ENCODE measurements at regions not wholly inside any gene's neighbourhood (a gene's known extent, or its start where the extent isn't known, plus 50 kb on each side); places are given as distances from the start of the nearest gene placed in this dataset.

GRCh38 chr10:109619914-109620313 is 303.4 kb downstream of the XPNPEP1 start:
- TF ChIP-seq POLR2A (IDR thresholded peaks at IDR 0.05; ENCODE audit: low read depth, low read length) (no peak), CTCF (conservative IDR thresholded peaks at IDR 0.05; ENCODE audit: low read depth, low read length) (no peak), ELK1 (IDR thresholded peaks at IDR 0.05; ENCODE audit: borderline replicate concordance, low read depth, low read length) (no peak), MAFK (IDR thresholded peaks at IDR 0.05; ENCODE audit: low read depth, low read length) (no peak), USF2 (IDR thresholded peaks at IDR 0.05; ENCODE audit: low read depth, low read length) (no peak), RFX5 (IDR thresholded peaks at IDR 0.05; ENCODE audit: low read depth, low read length) (no peak), CEBPB (IDR thresholded peaks at IDR 0.05; ENCODE audit: low read depth, low read length) (no peak), FOS (IDR thresholded peaks at IDR 0.05; ENCODE audit: low read depth, low read length) (no peak), SMC3 (IDR thresholded peaks at IDR 0.05; ENCODE audit: low read depth, low read length) (no peak), RAD21 (IDR thresholded peaks at IDR 0.05; ENCODE audit: low read length) (no peak), BHLHE40 (IDR thresholded peaks at IDR 0.05; ENCODE audit: low read depth, low read length) (no peak), MXI1 (IDR thresholded peaks at IDR 0.05; ENCODE audit: borderline replicate concordance, low read depth, low read length) (no peak)

All from IMR-90 (cell line).